ENCODE measurements at regions not wholly inside any gene's neighbourhood (a gene's known extent, or its start where the extent isn't known, plus 50 kb on each side); places are given as distances from the start of the nearest gene placed in this dataset.

DNA sequence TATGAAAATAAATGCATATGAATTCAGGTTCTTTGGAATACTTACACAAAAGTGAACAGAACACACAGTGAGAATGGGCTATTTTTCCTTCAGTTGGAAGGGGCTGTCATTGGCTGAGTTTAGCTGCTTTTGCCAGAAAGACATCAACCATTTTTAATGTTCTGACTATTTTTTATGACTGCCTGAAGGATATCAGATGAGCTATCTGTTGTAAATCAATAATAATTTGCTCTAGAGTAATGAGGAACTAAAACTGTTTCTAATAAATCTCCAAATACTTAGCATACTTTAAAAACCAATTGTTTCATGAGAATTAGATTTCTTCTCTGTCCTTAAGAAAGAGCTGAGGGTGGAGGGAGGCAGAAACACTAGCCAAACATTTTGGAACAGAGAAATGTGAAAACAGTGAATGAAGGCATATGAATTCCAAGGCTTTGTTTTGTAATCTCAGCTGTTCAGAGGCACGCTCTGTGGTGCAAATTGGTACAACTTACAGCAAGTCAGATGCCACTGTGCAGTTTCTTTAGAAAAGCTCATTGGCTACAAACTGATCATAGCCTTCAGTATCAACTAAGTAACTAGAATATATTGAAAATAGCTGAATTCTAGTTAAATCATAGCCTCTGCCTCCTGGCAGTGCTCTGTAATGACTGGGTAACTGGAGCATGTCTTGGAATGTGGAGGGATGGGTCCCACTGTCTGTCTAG, 228.9 kb upstream of the JAG1 start (continued):
- TF ChIP-seq, protein P1, sequence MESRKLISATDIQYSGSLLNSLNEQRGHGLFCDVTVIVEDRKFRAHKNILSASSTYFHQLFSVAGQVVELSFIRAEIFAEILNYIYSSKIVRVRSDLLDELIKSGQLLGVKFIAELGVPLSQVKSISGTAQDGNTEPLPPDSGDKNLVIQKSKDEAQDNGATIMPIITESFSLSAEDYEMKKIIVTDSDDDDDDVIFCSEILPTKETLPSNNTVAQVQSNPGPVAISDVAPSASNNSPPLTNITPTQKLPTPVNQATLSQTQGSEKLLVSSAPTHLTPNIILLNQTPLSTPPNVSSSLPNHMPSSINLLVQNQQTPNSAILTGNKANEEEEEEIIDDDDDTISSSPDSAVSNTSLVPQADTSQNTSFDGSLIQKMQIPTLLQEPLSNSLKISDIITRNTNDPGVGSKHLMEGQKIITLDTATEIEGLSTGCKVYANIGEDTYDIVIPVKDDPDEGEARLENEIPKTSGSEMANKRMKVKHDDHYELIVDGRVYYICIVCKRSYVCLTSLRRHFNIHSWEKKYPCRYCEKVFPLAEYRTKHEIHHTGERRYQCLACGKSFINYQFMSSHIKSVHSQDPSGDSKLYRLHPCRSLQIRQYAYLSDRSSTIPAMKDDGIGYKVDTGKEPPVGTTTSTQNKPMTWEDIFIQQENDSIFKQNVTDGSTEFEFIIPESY (IDR thresholded peaks at IDR 0.05; ENCODE audit: extremely low read depth, insufficient replicate concordance, low read length): no peak
- no peak for TF ChIP-seq CTCF (IDR thresholded peaks at IDR 0.05 in 2 of 3, conservative IDR thresholded peaks at IDR 0.05 in 1 of 3; ENCODE audit: borderline replicate concordance in 1 of 3, insufficient read depth in 1 of 3, low read depth in 2 of 3, low read length in 2 of 3)
- TF ChIP-seq POLR2A (IDR thresholded peaks at IDR 0.05; ENCODE audit: borderline replicate concordance, extremely low read depth, insufficient read depth, insufficient read length): no peak
- no peak for TF ChIP-seq MAX (IDR thresholded peaks at IDR 0.05)
- no peak for TF ChIP-seq CEBPB (IDR thresholded peaks at IDR 0.05; ENCODE audit: low read depth)
- TF ChIP-seq RAD21 (IDR thresholded peaks at IDR 0.05; ENCODE audit: low read depth): no peak
- no peak for TF ChIP-seq ELF1 (IDR thresholded peaks at IDR 0.05; ENCODE audit: borderline replicate concordance, low read depth)

DNA sequence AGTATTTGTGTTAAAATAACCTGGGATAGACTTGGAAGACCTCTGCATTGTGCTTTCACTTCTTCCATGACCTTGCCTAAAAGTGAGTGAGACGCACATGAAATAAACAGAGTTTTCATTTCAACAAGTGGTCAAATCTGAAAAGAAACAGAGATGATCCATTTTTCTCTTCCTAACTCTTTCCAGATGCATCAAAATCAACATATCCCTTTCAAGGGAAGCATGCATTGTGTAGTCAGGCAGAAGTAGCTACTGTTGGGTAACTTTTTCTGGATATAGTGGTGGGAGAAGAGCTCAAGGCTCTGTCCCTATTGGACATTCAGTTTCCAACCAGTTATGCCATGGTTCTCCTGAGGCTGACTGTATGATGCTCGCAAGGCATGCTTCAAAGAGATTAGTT, 233.0 kb upstream of the JAG1 start:
- no peak for ATAC-seq
- Histone ChIP-seq H3K4me2 (ENCODE audit: low read length) (no peak overlapping the region), H3K9me2 (ENCODE audit: insufficient read depth) (no peaks in the 10 kb centered on the region), H3K4me3 (replicated peaks in 1 of 2; ENCODE audit: low read depth in 1 of 2, low read length in 2 of 2) (no peak overlapping the region), H3K9ac (ENCODE audit: low read length) (no peak overlapping the region), H3K27ac (ENCODE audit: low read depth, low read length) (no peak overlapping the region), H3K27me3 (ENCODE audit: insufficient read depth, low read length) (no peaks in the 10 kb centered on the region), H3K9me3 (ENCODE audit: control insufficient read depth in 1 of 2, insufficient read depth in 1 of 2, low read depth in 1 of 2, low read length in 2 of 2) (no peaks in the 10 kb centered on the region), H3K79me2 (ENCODE audit: insufficient read depth, low read length) (no peaks in the 10 kb centered on the region), H3K36me3 (ENCODE audit: control insufficient read depth in 1 of 2, insufficient read depth in 2 of 2, low read length in 2 of 2) (no peaks in the 10 kb centered on the region), H2AFZ (ENCODE audit: low read depth, low read length, poor library complexity, severe bottlenecking) (no peak overlapping the region), H4K20me1 (ENCODE audit: insufficient read depth) (no peaks in the 10 kb centered on the region), H3K4me1 (ENCODE audit: control insufficient read depth in 1 of 2, insufficient read depth in 2 of 2, low read length in 2 of 2) (no peaks in the 10 kb centered on the region)
- ChIA-PET POLR2A (no interaction called here), CTCF (no interaction called here), RAD21 (ENCODE audit: low non-redundant PET in 1 of 2, low total read pairs in 2 of 2, uncharacterized antibody in 2 of 2, unreplicated experiment in 2 of 2) (no interaction called here)
- no peak for DNase-seq (ENCODE audit: low read depth, low spot score)
- intact Hi-C loops (cut with micrococcal nuclease): no loop called here
- BruUV-seq (replicated peaks): no TSS peak
- TF ChIP-seq CTCF (IDR thresholded peaks at IDR 0.05 in 2 of 3, conservative IDR thresholded peaks at IDR 0.05 in 1 of 3; ENCODE audit: borderline replicate concordance in 1 of 3, insufficient read depth in 1 of 3, low read depth in 2 of 3, low read length in 2 of 3): no peak
- TF ChIP-seq ELF1 (IDR thresholded peaks at IDR 0.05; ENCODE audit: borderline replicate concordance, low read depth): no peak
- no peak for TF ChIP-seq SRF (IDR thresholded peaks at IDR 0.05; ENCODE audit: low read depth)
- TF ChIP-seq FOSL1 (IDR thresholded peaks at IDR 0.05; ENCODE audit: low read depth): no peak
- TF ChIP-seq REST (IDR thresholded peaks at IDR 0.05; ENCODE audit: low read depth): no peak
- no peak for TF ChIP-seq CBX3 (IDR thresholded peaks at IDR 0.05; ENCODE audit: low read depth)
